Stimulated activated naive CD8-positive, alpha-beta T cell treated with anti-CD3 and anti-CD28 coated beads, Interleukin-15, Interleukin-2, amounts not matched to agents 100 ng/mL and 50 ng/mL, for 24 hours (primary cell): ENCODE measurements at regions not wholly inside any gene's neighbourhood (a gene's known extent, or its start where the extent isn't known, plus 50 kb on each side); places are given as distances from the start of the nearest gene placed in this dataset.

Experiments
- H3K27ac Mint-ChIP-seq: one replicate; pipeline ENCODE4 v1.8.0; 2021; ENCODE audit warnings: mild to moderate bottlenecking, mixed read lengths
- H3K27me3 Mint-ChIP-seq: one replicate; pipeline ENCODE4 v1.8.0; 2021; ENCODE audit warnings: mixed read lengths
- H3K36me3 Mint-ChIP-seq: one replicate; pipeline ENCODE4 v1.8.0; 2021; ENCODE audit warnings: low read depth, mixed read lengths
- H3K4me1 Mint-ChIP-seq: one replicate; pipeline ENCODE4 v1.8.0; 2021; ENCODE audit warnings: low read depth, mixed read lengths
- H3K4me3 Mint-ChIP-seq: one replicate; pipeline ENCODE4 v1.8.0; 2021; ENCODE audit warnings: mild to moderate bottlenecking, mixed read lengths
- H3K9me3 Mint-ChIP-seq: one replicate; pipeline ENCODE4 v1.8.0; 2021; ENCODE audit warnings: mixed read lengths

DNA sequence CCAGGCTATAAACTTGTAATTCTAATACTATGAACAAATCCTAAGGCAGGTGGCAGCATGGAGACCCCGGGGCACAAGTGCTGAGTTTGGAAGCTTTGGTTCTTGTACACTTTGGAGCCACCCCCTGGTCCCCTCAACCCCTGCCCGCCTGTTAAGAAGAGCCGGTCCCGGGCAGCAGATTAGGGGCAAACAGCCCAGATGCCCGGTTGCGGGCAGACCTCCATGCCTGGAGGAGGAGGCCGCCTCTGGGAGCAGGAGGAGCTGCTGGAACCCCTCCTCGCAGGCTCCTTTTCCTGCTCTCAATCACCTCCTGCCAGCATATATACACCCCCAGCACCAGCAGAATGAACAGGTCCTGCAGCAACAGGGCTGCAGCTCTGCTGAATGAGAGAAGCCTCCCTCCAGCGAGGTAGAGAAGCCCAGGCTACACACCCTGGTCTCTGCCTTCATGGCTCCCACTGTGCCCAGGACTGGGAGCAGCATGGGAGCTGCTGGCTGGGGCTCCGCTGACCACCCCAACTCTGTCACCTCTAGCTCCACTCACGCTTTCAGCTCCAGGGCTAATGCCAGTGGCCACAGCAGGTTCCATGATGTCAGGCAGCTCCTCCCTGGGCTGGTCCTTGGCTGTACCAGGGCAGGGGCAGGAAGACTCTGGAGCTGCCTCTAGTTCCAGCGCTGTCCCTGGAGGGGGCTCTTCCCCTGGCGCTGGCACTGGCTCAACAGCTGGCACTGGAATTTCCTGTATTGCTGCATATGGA, 1713.5 kb upstream of the ACO1 start:
- Mint-ChIP-seq H3K27me3 (no peaks in the 10 kb centered on the region), H3K4me3 (no peak overlapping the region), H3K36me3 (no peaks in the 10 kb centered on the region), H3K4me1 (no peaks in the 10 kb centered on the region), H3K9me3 (no peaks in the 10 kb centered on the region), H3K27ac (no peak overlapping the region)

DNA sequence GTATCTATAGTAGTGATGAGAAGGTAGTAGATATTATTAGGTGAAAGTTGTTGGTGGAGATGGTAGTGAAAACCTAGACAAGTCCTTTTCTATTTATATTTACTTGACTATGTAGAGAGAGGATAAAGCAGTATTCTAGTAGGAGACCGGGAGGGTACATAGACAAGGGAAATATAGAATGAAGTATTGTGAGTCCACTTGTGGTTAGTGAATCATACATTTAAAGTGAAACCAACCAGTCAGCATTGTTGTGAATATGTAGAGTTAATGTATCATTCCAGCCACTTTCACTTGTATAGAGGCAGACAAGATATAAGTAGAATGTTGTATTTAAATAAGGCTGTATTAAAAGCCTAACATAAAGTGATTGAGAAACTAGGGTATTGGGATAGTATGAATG, 1711.3 kb upstream of the ACO1 start:
- Mint-ChIP-seq H3K4me1 (no peaks in the 10 kb centered on the region), H3K36me3 (no peaks in the 10 kb centered on the region), H3K27me3 (no peaks in the 10 kb centered on the region), H3K9me3 (no peaks in the 10 kb centered on the region), H3K4me3 (no peak overlapping the region), H3K27ac (no peak overlapping the region)

DNA sequence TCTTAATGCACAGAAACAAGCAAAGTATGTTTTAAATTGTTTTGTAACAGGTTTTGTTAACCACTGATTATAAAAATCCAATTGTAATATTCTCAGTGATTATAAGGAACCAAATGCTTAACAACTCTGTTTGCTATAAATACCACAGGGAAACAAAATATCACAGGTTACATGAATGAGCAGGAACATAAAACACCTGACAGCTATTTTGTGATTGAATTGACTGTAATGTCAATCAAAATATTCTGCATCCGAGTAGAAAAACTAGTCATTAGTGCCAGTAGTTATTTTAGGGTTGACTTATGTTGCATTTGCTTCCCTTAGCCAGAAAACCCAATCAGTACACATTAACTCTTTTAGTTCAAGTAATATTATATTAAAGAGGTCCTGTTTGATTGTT, 1707.8 kb upstream of the ACO1 start:
- Mint-ChIP-seq H3K36me3 (no peaks in the 10 kb centered on the region), H3K27ac (no peak overlapping the region), H3K4me1 (no peaks in the 10 kb centered on the region), H3K27me3 (no peaks in the 10 kb centered on the region), H3K9me3 (no peaks in the 10 kb centered on the region), H3K4me3 (no peak overlapping the region)

DNA sequence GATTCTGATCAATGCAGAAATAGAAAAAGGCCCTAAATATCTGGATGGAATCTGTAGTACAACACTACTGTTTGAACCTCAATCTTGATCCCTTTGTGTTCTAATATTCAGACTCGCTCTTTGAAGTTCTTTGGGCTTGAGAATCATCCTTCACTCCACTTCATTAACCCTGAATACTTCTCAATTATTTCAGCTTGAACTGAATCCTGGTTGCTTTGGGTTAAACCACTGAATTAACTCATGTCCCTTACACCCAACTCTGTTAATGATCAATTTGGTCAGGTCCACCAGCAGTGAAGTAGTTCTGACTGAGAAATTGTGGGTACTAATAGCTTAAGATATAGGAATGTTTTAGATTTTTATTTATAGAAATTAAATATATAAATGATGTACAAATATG, 1707.2 kb upstream of the ACO1 start:
- no peaks in the 10 kb centered on the region for H3K27me3 Mint-ChIP-seq
- no peaks in the 10 kb centered on the region for H3K9me3 Mint-ChIP-seq
- no peaks in the 10 kb centered on the region for H3K36me3 Mint-ChIP-seq
- H3K4me1 Mint-ChIP-seq = no peaks in the 10 kb centered on the region
- H3K4me3 Mint-ChIP-seq = no peak overlapping the region
- no peak overlapping the region for H3K27ac Mint-ChIP-seq

DNA sequence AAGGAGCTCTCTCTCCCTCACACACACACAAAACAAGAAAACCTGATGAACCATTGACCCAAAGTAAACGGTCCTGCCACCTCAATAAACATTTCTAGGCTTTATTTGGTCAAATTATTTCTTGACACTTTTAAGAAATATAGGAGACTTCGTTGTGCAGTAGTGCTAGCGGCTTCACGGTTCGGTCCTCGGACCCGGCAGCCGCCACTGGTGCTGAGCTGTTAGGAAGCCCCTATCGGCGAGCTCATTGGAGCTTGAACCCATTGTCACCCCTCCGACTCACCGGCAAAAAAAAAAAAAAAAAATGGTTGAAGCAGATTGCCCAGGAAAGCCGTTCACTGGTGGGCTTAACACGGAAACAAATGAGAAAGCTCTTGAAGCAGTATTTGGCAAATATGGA, 1695.6 kb upstream of the ACO1 start:
- no peaks in the 10 kb centered on the region for H3K4me1 Mint-ChIP-seq
- peaks cover 12% of the 10 kb centered on the region for H3K9me3 Mint-ChIP-seq
- no peak overlapping the region for H3K4me3 Mint-ChIP-seq
- H3K27ac Mint-ChIP-seq = no peak overlapping the region
- no peaks in the 10 kb centered on the region for H3K27me3 Mint-ChIP-seq
- no peaks in the 10 kb centered on the region for H3K36me3 Mint-ChIP-seq

DNA sequence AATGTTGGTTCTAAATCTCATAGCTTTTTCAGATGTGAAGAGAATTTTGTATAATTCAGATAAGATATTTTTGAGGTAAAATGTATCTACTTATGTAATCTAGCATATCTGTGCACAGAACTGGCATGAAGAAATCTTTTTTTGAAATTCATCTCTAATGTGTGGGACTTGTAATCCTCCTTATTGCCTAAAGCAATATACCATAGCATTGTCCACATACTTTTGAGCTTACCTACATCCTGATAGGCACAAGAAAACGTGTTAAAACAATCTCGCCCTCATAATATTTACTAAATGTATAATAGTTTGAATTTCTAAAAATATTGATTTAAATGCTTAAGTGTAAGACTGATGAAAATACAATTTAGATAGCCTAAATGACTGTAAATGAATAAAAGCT, 1686.5 kb upstream of the ACO1 start:
- H3K27ac Mint-ChIP-seq = no peak overlapping the region
- H3K4me3 Mint-ChIP-seq = no peak overlapping the region
- no peaks in the 10 kb centered on the region for H3K27me3 Mint-ChIP-seq
- no peaks in the 10 kb centered on the region for H3K4me1 Mint-ChIP-seq
- H3K9me3 Mint-ChIP-seq = no peaks in the 10 kb centered on the region
- H3K36me3 Mint-ChIP-seq = no peaks in the 10 kb centered on the region

- no peaks in the 10 kb centered on the region for H3K4me1 Mint-ChIP-seq
- no peaks in the 10 kb centered on the region for H3K27me3 Mint-ChIP-seq
- H3K36me3 Mint-ChIP-seq = no peaks in the 10 kb centered on the region
- no peak overlapping the region for H3K27ac Mint-ChIP-seq
- no peak overlapping the region for H3K4me3 Mint-ChIP-seq
- no peaks in the 10 kb centered on the region for H3K9me3 Mint-ChIP-seq
Observed at GRCh38 chr9:30711591-30711990, 1672.9 kb upstream of the ACO1 start.

DNA sequence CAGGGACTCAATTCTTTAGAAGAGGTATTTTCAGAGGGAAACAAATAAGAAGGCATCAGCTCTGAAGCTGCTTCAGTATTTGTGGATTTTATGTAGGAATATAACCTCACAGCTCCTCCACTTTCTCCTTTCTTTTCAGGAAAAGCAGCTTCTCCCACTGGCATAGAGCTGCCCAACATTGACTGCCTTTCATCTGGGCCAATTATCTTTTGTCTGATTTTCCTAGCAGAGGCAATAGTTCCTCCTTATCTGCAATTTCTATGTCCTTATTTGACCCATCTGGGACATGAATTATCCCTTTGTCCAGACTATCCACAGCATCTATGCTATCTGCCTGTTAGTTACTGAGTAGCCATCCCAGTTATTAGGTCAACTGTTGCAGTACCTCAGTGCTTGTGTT, 1671.2 kb upstream of the ACO1 start:
- Mint-ChIP-seq H3K4me3 (no peak overlapping the region), H3K9me3 (no peaks in the 10 kb centered on the region), H3K4me1 (no peaks in the 10 kb centered on the region), H3K27me3 (no peaks in the 10 kb centered on the region), H3K36me3 (no peaks in the 10 kb centered on the region), H3K27ac (no peak overlapping the region)

- Mint-ChIP-seq H3K9me3 (no peaks in the 10 kb centered on the region), H3K27me3 (no peaks in the 10 kb centered on the region), H3K27ac (no peak overlapping the region), H3K4me1 (no peaks in the 10 kb centered on the region), H3K36me3 (no peaks in the 10 kb centered on the region), H3K4me3 (no peak overlapping the region)
Observed at GRCh38 chr9:30714389-30714788, 1670.1 kb upstream of the ACO1 start.

DNA sequence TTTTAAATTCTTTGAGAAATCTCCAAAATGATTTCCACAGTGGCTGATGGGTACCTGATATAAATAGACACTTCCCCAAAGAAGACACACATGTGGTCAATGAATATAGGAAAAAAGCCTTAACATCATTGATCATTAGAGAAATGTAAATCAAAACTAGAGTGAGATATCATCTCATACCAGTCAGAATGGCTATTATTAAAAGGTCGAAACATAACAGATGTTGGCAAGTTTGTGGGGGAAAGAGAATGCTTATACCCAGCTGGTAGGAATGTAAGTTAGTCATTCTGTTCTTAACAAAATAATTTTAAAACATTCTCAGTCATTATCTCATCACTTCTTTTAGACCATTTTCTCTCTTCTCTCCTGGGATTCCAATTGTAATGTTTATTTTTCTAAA, 1666.0 kb upstream of the ACO1 start:
- H3K27me3 Mint-ChIP-seq = no peaks in the 10 kb centered on the region
- H3K9me3 Mint-ChIP-seq = no peaks in the 10 kb centered on the region
- no peak overlapping the region for H3K4me3 Mint-ChIP-seq
- H3K36me3 Mint-ChIP-seq = no peaks in the 10 kb centered on the region
- H3K27ac Mint-ChIP-seq = no peak overlapping the region
- H3K4me1 Mint-ChIP-seq = no peaks in the 10 kb centered on the region

DNA sequence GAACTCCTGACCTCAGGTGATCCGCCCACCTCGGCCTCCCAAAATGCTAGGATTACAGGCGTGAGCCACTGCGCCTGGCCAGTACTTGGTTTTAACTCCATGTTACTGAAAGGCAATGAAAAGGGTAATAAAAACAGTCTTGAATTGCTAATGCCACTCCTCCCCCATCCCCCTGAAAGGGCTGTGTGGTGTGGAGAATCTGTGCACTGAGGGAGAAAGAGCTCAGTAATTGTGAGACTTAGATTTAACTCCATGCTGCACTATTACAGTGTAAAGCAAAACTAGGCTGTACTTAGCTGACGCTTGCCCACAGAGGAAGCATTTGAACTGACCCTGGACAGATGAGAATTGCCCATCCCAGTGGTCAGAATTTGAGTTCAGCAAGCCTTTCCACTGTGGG, 1662.4 kb upstream of the ACO1 start:
- Mint-ChIP-seq H3K4me1 (no peaks in the 10 kb centered on the region), H3K9me3 (no peaks in the 10 kb centered on the region), H3K4me3 (no peak overlapping the region), H3K36me3 (no peaks in the 10 kb centered on the region), H3K27ac (no peak overlapping the region), H3K27me3 (no peaks in the 10 kb centered on the region)

- H3K27me3 Mint-ChIP-seq = no peaks in the 10 kb centered on the region
- H3K27ac Mint-ChIP-seq = no peak overlapping the region
- no peaks in the 10 kb centered on the region for H3K4me1 Mint-ChIP-seq
- H3K36me3 Mint-ChIP-seq = no peaks in the 10 kb centered on the region
- H3K4me3 Mint-ChIP-seq = no peak overlapping the region
- H3K9me3 Mint-ChIP-seq = no peaks in the 10 kb centered on the region
Observed at GRCh38 chr9:30723656-30724055, 1660.8 kb upstream of the ACO1 start.

DNA sequence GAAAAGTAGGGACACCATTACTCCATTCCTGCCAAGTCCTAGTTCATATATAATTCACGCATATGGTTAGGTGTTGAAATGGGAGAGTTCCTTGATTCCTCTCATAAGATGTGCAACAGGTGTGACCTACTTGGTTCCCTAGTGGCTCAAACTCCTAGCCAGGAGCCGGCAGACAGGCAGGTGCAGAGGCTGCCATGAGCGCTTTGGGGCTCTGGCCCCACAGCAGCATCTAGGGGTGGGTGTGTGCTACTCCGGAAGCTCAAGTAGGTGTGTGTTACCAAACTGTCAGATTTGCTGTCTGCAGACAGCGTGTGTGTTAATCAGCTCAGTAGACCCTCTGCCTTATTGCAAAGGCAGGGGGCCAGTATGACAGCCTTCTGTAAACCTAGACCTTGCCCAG, 1652.4 kb upstream of the ACO1 start:
- H3K36me3 Mint-ChIP-seq = no peaks in the 10 kb centered on the region
- no peak overlapping the region for H3K27ac Mint-ChIP-seq
- no peaks in the 10 kb centered on the region for H3K27me3 Mint-ChIP-seq

DNA sequence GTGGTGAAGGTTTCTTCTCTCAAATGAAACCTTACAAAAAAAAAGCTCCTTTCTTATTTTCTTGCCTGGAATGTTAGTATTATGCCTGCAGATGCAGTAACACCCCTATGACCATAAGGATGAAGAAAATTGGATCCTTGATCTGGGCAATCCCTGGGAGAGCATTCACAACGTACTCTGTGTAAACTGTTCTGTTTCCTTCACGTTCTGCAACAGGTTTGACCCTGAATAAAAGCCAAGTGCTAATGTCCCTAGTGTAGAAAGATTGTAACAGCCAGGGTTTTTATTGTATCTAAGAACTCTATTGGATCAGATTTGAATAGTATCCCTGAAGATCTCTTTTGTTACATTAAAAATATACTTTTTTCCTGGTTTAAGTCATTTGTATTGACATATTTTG, 1639.6 kb upstream of the ACO1 start:
- no peaks in the 10 kb centered on the region for H3K9me3 Mint-ChIP-seq
- H3K4me3 Mint-ChIP-seq = no peak overlapping the region

More for the DNA sequence above, 1652.4 kb upstream of the ACO1 start:
- H3K9me3 Mint-ChIP-seq = no peaks in the 10 kb centered on the region
- H3K4me3 Mint-ChIP-seq = no peak overlapping the region
- no peaks in the 10 kb centered on the region for H3K4me1 Mint-ChIP-seq

GRCh38 chr9:30746589-30746988, 1637.9 kb upstream of the ACO1 start:
- Mint-ChIP-seq H3K9me3 (no peaks in the 10 kb centered on the region), H3K27ac (no peak overlapping the region), H3K4me1 (no peaks in the 10 kb centered on the region), H3K36me3 (no peaks in the 10 kb centered on the region), H3K4me3 (no peak overlapping the region), H3K27me3 (no peaks in the 10 kb centered on the region)

More for the DNA sequence above, 1639.6 kb upstream of the ACO1 start:
- Mint-ChIP-seq H3K27me3 (no peaks in the 10 kb centered on the region), H3K27ac (no peak overlapping the region), H3K4me1 (no peaks in the 10 kb centered on the region), H3K36me3 (no peaks in the 10 kb centered on the region)

- no peak overlapping the region for H3K4me3 Mint-ChIP-seq
- no peak overlapping the region for H3K27ac Mint-ChIP-seq
- H3K4me1 Mint-ChIP-seq = no peaks in the 10 kb centered on the region
- H3K27me3 Mint-ChIP-seq = no peaks in the 10 kb centered on the region
- H3K9me3 Mint-ChIP-seq = no peaks in the 10 kb centered on the region
- no peaks in the 10 kb centered on the region for H3K36me3 Mint-ChIP-seq
Observed at GRCh38 chr9:30757723-30758122, 1626.7 kb upstream of the ACO1 start.
